Iris pigment epithelial cell (primary cell): ENCODE measurements at regions not wholly inside any gene's neighbourhood (a gene's known extent, or its start where the extent isn't known, plus 50 kb on each side); places are given as distances from the start of the nearest gene placed in this dataset.

Experiments
- DNase-seq: peaks from one replicate; pipeline ENCODE4 v3.0.0-alpha.2; 2011; ENCODE audit warnings: low read depth

DNA sequence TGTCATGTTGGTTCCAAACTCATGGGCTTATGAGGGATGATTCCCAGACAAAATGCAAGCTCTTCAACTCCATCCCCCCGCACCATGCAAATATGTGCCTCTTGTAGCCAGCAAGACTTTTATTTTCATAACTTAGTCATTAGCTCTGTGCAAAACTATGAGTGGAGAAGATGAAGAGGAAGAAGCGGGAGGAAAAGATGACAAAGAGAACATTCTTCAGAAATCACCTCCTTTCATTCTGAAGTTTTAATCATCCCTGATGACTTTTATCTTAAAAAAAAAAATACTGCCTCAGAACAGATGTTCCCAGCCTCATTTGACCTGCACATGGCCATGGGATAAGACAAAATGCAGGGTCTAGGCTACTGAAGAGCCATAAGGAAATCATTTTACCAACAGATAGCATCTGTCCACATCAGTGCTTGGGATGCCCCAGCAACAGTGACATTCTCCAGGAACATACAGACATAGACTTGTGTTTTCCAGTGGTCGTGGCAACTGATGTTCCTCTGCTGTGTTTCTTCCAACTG is 145.5 kb downstream of the WNT5A start:
- DNase-seq = no peak

DNA sequence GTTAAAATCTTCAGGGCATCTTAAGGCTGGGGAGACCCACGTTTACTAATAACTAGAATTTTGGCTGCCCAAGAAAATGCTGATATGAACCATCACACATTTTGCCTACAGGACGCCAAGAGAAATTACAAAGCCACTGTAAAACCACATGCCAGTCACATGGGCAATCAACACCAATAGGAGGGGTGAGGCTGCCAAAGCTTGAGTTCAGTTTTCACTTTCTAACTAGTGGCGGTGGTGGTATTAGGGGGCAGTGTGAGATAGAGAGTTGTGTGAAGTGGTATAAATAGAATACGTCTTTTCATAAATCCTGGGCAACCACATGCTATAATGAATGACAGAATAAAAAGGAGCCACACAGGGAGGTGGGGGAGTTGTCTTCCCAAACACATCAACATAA is 147.3 kb downstream of the WNT5A start:
- no peak for DNase-seq

DNA sequence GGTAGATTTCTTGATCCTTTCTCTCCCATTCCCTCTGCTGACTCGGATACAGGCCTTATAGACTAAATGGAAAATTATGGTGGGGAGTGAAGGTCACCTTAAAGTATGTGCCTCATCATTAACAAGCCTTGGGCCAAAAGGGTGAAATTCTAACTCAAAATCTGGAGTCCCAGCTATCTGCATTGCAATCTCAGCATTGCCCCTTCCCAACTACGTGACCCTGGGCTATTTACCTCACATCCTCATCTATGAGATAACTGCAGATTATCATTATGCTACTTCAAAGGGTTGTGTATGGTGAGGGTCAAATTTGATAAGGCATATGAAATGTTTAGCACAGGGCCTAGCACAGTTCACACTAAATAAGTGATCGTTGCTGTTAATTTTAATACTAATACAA is 147.7 kb downstream of the WNT5A start:
- DNase-seq = no peak

DNA sequence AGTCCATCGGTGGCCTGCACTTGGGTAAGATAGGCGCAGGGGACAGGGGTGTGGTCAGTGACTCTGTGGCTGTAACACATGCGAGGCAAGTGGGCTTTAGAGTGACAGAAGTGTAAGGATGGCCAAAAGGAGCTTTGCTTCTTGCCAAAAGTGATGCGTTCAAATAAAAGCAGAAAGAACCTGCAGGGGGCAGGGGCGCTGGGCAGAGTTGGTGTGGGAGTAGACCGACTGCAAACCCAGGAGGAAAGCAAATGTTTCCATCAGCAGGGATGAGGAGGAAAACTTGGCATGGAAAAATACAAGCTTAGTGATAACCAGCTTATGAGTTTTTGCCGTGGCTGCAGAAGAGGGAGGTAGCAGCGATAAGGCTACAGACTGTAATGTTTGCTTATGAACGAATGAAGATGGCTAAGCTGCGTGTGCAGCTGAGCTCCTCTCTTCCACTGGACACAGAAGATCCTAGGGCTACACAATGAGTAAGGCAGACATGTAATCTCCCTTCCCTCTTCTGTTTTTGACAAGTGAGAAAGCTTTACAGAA is 149.4 kb downstream of the WNT5A start:
- no peak for DNase-seq

DNA sequence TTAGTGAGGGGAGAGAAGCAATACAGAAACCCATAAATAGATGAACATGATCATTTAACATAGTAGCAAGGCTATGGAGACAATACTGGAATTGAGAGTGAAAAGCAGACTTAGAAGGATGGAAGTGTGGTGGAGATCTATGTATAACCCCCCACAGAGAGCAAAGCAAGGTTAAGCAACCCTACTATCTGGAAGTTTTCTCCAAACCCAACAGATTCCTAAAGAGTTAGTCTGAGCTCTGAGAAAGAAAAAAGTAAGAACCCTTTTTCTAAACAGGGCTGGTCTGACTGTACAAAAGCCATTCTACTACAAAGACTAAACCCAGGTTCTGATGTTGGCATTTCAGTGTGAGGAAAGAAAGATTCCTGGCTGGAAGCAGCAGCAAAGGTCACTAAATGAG is 153.2 kb downstream of the WNT5A start:
- peak; percentile 73 for DNase-seq

DNA sequence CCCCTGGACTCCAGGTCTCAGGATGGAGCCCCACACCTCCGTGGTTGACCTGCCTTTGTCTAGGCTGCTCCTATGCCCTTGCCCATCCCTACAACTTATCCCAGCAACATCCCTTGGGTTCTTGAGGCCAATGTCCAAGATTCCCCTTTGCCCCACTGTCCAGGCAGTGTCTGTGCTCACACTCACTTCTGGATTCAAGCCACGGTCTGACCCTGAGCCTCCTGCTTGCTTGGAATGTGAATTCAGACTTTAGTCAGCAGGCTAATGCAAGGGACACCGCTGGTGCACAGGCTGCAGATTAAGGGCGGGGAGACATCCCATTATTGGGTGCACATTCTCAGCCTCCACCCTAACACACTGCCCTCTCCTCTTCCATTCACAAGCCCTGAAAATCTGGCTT is 154.1 kb downstream of the WNT5A start:
- peak; percentile 25 for DNase-seq

DNA sequence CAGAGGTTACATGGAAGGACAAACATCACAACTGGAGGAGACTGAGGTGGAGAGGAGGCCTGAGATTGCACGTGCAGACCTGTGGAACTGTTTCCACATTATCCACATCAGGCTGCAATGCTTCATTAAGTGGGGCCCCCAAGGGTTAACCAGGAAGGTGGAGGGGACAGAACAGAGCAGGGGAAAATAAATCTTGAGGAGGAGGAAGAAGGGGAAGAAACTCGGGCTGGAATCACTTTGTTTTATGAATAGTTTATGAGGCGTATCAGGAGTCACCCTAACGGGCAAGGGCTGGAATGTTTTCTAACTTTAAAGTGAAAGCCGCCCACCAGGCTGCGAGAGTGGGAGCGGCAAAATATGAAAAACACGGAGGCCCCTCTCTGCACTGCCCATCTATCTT is 154.9 kb downstream of the WNT5A start:
- DNase-seq = no peak

DNA sequence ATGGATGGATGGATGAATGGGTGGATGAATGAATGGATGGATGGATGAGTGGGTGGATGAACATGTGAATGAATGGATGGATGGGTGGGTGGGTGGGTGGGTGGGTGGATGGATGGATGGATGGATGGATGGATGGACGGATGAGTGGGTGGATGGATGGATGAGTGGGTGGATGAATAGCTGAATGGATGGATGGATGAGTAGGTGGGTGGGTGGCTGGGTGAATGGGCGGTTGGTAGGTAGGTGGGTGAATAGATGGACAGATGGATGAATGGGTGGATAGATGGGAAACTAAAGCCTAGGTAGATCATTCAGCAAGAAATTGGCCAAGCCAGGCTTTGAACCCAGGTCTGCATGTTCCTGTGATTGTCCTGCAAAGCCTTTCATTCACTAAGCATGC is 155.6 kb downstream of the WNT5A start:
- no peak for DNase-seq

DNA sequence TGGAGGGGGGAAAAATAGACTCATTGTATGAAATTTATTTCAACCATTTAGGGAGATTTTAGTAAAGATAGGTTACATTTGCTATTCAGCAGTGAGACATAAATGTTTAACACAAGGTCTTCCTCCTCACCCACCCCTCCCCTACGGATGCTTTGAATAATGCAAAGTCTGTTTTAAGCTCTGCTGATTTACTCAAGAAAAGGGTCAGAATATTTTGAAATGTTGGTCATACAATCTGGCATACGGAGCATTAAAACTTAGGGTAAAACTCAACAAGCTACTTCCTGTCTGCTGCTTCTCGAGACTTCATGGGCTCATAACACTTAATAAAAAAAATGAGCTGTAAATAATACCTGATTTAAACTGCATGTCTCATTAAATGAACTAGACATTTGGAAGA is 156.3 kb downstream of the WNT5A start:
- DNase-seq = peak; percentile 62

DNA sequence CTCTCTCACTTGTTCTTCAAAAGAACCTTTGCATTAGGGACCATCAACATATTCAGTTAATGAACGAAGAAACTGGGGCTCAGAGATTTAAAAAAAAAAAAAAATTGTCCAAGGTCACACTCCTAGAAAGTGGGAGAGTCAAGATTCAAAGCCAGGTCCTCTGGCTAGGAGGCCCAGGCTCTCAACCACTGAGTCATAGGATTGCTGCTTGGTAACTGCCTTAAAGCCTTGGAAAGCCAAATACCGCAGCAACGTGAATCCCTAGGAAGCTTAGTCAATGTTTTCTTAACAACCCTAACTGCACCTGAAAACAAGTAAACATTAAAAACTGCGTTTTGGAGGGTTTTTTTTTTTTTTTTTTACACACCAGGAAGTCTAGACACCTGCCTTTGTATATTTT is 156.8 kb downstream of the WNT5A start:
- peak; percentile 96 for DNase-seq

DNA sequence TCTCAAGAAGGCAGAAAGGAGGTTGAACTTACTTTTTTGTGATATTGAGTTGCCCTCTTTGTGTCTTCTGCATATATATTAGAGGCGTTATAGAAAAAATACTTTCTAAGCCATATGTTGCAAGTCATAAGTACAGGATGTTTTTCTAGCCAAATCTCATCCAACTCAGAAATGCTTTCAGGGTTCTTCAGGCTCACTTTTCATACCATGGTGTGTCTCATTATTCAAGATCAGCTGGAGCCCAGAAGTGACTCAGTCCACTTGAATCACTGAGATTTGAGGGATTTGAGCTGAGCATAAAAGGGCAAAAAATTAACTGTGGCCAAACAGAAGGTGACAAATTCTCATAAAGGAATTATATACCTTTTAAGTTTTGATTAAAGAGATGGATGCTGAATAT is 157.3 kb downstream of the WNT5A start:
- peak; percentile 96 for DNase-seq

DNA sequence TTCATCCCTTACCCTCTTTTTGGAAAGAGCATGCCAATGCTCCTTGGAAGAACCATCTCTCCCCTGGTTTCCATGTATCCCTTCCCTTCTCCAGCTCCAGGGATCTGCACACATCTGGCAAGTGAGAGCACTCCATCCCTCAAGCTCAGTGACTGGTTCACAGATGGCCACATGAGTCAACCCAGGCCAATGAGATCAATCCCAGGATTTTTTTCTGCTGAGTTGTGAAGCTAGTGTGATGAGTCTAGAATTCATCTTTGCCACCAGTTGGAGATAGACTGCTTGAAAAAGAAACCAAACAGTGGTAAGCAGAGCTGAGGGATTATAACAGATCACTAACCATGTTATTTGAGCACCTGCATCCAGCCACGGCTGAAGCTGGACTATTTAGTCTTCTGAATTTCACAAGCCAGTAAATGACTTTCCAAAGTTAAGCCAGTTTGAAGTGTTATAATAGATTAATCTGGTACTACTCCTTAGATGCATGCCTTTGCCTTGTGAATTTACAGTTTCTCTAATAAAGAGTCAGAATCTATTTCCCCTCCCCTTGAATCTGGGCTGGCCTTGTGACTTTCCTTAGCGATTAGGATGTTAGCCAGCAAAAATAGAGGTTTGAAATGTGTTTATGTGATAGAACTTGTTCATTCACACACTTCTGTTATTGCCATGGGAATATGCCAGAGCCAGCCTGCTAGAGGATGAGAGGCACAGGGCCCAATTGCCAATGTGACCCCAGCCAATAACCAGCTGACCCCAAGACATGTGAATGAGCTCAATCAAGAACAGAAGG is 159.8 kb downstream of the WNT5A start:
- DNase-seq = peak; percentile 57

DNA sequence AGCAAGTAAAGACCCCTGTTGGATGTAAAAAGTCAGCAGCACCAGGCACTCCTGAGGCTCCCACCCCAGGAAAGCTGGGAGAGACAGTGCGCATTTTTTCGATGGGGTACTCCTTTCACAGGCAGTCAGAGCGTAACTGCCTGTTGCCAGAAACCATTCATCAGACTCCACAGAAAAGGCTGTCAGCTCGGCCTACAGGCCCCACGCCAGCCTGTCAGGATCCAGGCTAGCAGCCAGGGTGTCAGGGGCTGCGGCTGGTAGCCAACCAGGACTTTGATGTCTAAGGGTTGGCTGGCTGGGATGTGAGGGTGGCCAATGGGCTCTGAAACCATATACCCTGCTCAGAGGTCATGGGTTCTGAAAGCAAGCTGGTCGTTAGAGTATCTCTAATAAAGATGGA is 164.5 kb downstream of the WNT5A start:
- DNase-seq = no peak

DNA sequence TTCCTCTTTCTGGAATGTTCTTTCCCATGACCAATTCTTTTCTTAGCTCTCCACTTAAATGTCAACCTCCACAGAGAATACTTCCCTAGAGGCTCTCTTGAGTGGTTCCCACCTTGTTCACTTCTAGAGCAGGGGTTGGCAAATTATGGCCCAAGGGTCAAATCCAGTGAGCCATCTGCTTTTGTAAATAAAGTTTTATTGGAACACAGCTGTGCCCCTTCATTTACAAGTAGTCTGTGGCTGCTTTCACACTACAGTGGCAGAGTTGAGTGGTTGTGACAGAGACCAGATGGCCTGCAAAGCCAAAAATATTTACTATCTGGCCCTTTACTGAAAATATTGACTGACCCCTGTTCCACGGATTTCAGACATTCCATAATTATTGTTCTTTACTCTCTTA is 166.2 kb downstream of the WNT5A start:
- no peak for DNase-seq

DNA sequence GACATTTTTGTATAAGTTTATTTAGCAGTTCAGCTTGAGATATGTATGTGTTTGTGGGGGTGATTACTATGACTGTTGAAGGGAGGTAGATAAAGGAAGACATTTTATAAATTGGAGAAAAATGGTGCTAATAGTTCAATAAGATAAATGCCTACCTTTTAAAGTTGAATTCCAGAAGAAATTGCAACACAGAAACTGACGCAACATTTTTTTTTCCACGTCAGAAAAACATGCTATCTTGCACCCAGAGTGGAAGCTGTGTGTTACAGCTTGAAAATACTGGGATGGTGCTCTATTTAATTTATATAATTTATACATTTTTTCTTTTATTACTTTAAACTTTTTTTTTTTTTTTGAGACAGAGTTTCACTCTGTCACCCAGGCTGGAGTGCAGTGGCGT is 171.7 kb downstream of the WNT5A start:
- DNase-seq = no peak

DNA sequence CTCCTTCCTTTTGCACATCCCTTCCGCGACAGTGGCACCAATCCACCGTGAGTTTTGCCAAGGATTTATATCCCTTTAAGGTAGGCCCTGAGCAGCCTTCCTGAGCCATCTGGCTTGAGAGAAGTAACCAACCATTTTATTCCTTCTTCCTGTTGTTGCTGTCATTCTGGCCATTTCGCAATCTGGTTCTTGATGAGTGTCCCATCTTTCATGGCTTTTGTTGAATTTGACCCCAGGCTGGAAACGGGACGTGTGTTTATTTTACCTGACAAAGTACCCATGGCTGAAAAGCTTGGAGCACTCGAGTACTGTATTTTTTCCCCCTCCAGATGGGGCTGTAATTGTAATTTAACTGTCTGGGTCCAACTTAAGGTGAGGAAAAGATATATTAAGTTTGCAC is 173.4 kb downstream of the WNT5A start:
- no peak for DNase-seq

DNA sequence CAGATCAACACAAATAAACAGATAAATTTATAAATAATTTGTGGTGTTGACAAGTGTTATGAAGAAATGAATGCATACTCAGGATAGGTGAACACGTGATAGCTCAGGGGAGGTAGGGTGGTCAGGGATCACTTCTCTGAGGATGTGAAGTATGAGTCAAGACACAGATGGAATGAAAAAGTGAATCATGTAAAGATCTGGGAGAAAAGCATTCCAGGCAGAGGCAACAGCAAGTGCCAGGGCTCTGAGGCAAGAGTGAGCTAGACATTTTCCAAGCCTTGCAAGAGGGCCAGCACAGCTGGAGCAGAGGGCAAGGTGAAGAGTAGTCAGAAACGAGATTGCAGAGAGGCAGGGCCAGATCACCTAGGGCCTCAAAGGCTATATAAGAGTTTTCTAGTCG is 177.8 kb downstream of the WNT5A start:
- DNase-seq = peak; percentile 24

DNA sequence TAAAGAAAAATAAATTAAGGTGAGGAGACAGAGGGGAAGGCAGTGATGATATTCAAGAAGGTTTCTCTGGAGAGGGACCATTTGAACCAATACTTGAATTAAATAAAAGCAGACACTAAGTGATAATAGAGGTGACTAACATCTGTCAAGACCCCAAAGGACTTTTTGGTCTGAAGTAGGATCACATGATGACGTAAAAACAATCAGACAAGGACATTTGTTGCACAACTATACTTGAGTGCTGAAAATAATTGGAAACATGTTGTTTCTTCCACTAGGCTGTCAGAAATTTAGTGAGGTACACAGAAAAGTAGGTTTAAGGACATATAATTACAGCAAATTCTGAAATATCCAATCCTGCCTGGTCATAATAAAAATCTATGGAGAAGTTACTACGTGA is 179.5 kb downstream of the WNT5A start:
- no peak for DNase-seq

DNA sequence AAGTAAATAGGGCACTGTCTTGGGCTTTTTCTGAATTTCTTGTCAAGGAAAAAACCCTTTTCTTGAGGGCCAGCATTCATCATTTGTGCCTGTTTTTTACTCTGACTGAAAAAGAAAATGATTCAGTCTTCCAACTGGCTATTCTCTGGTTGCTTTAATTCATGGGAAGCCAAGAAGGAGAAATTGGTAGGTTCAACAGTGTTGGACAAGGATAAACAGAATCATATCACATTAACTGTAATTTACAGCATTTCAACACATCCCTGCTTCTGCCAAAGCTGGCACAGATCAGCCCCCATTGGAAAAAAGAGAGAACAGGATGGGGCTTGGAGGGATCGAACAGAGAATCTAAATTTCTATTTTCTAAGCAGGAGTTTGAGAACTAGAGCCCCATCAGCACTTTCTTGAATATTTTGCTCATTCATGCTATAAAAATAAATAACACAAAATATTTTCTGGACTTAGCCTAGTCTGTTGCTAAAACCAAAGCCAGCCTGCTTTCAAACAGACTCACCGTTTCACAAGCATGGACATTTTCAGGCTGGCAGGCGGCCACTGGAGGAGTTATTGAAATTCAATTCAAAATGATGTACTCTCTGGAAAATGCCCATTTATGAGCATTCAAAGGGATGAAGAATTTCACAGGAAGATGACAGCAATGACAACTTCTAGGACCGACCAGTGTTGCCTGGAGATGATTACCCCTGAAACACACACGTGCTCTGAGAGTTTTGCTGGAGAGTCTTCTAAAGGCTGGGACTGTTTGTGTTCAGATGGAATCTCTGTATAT is 181.2 kb downstream of the WNT5A start:
- no peak for DNase-seq

DNA sequence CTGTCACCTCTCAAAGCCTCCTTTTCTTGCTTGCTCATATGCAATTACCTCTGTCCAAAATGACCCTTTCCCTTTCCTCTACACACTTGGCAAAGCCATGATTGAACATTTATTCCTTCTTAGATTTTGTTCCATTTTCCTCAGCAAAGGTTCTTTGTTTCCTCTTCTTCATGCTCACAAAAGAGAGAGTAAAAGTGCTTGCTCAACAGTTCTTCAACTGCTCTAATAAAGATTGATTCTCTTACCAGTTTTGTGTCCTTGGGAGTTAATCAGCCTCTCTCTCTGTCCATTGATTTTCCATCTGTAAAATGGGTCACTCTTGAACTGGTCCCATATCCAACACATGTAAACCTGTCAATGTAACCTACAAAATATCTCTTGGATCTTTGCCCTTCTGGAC is 186.4 kb downstream of the WNT5A start:
- DNase-seq = no peak

DNA sequence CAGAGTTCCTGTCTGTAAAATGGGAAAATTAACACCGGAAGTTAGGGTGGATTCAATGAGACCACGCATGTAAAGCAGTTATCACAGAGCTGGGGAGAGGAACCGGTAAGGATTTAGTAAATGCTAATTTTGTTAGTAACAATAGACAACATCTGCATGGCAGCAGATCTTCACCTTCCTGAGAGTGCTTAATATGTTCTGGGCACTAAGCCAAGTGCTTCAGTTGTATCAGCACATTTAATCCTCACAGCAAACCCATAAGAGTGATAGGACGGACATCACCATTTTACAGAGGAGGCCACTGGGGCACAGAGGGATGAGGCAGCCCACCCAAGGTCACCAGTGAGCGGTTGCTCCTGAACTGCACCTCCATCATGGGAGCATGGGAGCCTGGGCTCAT is 189.4 kb downstream of the WNT5A start:
- peak; percentile 50 for DNase-seq

DNA sequence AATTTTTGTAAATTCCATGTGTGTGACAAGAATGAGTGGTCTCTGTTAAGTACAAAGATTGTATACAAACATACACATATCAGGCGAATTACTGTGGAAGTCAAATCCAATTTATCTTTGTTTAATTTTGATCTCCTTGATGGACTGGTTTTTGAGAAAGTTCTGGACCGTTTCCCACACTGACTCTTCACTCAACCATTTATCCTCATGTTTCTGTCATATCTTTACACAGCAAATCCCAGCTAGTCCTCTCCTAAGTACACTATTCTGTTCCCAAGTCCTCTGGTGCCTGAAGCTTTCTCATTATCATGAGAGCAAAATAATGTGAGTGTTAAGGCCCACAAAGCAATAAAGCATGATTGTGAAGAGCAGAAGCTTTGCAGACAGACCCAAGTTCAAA is 189.9 kb downstream of the WNT5A start:
- no peak for DNase-seq

DNA sequence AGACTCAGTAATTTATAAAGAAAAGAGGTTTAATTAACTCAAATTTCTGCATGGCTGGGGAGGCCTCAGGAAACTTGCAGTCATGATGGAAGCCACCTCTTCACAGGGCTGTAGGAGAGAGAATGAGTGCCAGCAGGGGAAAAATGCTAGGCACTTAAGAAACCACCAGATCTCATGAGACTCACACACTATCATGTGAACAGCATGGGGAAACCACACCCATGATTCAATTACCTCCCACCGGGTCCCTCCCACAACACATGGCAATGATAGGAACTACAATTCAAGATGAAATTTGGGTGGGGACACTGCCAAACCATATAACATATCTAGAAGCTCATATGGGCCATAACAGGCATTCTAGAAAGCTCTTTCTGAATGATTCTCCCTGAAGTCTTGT is 190.3 kb downstream of the WNT5A start:
- no peak for DNase-seq
